Cardiac fibroblast (primary cell): ENCODE measurements at regions not wholly inside any gene's neighbourhood (a gene's known extent, or its start where the extent isn't known, plus 50 kb on each side); places are given as distances from the start of the nearest gene placed in this dataset.

Source experiments
- DNase-seq, 2 donors: peaks; one replicate each; pipeline versions ENCODE4 v3.0.0 to v3.0.0-alpha.2; 2010; ENCODE audit warnings: low read depth in 2 of 2
- H3K4me3 ChIP-seq, 2 donors: replicated peaks in 1 of 2; 1 replicate in 1 of 2; 2 replicates in 1 of 2; pipeline ENCODE4 v1.5.1; 2011; ENCODE audit warnings: low read depth in 2 of 2, low read length in 2 of 2, mild to moderate bottlenecking in 2 of 2, moderate library complexity in 1 of 2
- CTCF ChIP-seq: IDR thresholded peaks from one replicate; pipeline ENCODE4 v1.5.1; 2011; ENCODE audit warnings: low read depth, mild to moderate bottlenecking, low read length, inconsistent platforms

- no peak overlapping the region for H3K4me3 ChIP-seq
- peak in 1 of 2 donors; percentile 44 for DNase-seq
- no peak for TF ChIP-seq CTCF
Observed at GRCh38 chr5:173535976-173536639, 80.3 kb downstream of the BOD1 start.

- peak; percentile 30 to 71 for DNase-seq
- TF ChIP-seq CTCF = no peak
- H3K4me3 ChIP-seq = no peak overlapping the region
Observed at GRCh38 chr5:173535166-173535975, 81.1 kb downstream of the BOD1 start.

- TF ChIP-seq CTCF = no peak
- DNase-seq = peak; percentile 46 to 74
- no peak overlapping the region for H3K4me3 ChIP-seq
Observed at GRCh38 chr5:173534664-173535063, 81.8 kb downstream of the BOD1 start.

- H3K4me3 ChIP-seq = no peak overlapping the region
- TF ChIP-seq CTCF = no peak
Observed at GRCh38 chr5:173534031-173534430, 82.4 kb downstream of the BOD1 start.

GRCh38 chr5:173532689-173533250 is 83.7 kb downstream of the BOD1 start:
- H3K4me3 ChIP-seq = no peak overlapping the region
- no peak for DNase-seq
- no peak for TF ChIP-seq CTCF

More at GRCh38 chr5:173534031-173534430, 82.4 kb downstream of the BOD1 start:
- no peak for DNase-seq

GRCh38 chr5:173531863-173532262 is 84.6 kb downstream of the BOD1 start:
- H3K4me3 ChIP-seq = no peak overlapping the region
- no peak for DNase-seq
- TF ChIP-seq CTCF = no peak
